ENCODE measurements at regions not wholly inside any gene's neighbourhood (a gene's known extent, or its start where the extent isn't known, plus 50 kb on each side); places are given as distances from the start of the nearest gene placed in this dataset.

DNA sequence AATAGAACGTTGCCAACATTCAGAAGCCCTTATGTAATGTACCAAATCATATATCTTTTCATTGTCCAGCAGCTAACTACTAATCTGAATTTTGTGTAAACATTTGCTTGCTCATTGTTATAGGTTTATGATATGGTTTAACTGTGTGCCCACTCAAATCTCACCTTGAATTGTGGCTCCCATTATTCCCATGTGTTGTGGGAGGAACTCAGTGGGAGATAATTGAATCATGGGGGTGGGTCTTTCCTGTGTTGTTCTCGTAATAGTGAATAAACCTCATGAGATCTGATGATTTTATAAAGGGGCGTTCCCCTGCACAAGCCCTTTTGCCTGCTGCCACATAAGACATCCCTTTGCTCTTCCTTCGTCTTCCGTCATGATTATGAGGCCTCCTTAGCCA lies 91.9 kb upstream of the CLVS2 start:
- intact Hi-C loops (cut with micrococcal nuclease; ENCODE audit: unreplicated experiment), result no loop called here
- Histone ChIP-seq H3K4me1 (ENCODE audit: control insufficient read depth, insufficient read depth, low read length) (no peaks in the 10 kb centered on the region), H3K9me3 (ENCODE audit: control insufficient read depth, insufficient read depth, low read depth, low read length) (no peaks in the 10 kb centered on the region), H3K36me3 (ENCODE audit: control insufficient read depth, insufficient read depth, low read length) (no peaks in the 10 kb centered on the region), H3K27me3 (ENCODE audit: control insufficient read depth, insufficient read depth, low read length) (peaks cover 5% of the 10 kb centered on the region; the same call in 1 of the 2 replicates), H3K27ac (ENCODE audit: low read length) (no peak overlapping the region), H3K4me3 (ENCODE audit: low read depth in 2 of 2, low read length in 2 of 2) (no peak overlapping the region)
- no TSS peak for BruUV-seq (replicated peaks)
- in situ Hi-C loops (cut with HindIII; ENCODE audit: low pct_unique_long_range_greater_than_20kb, low sequenced_read_pairs), result no loop called here
- POLR2A ChIA-PET, result no interaction called here
- CTCF ChIA-PET, result no interaction called here
- TF ChIP-seq TCF7L2 (IDR thresholded peaks at IDR 0.05; ENCODE audit: low read depth, low read length) (no peak), POLR2AphosphoS5 (IDR thresholded peaks at IDR 0.05; ENCODE audit: low read depth, low read length) (no peak), SIN3A (IDR thresholded peaks at IDR 0.05; ENCODE audit: borderline replicate concordance, insufficient read depth, low read depth, low read length) (no peak)
- TF ChIP-seq, protein P1, sequence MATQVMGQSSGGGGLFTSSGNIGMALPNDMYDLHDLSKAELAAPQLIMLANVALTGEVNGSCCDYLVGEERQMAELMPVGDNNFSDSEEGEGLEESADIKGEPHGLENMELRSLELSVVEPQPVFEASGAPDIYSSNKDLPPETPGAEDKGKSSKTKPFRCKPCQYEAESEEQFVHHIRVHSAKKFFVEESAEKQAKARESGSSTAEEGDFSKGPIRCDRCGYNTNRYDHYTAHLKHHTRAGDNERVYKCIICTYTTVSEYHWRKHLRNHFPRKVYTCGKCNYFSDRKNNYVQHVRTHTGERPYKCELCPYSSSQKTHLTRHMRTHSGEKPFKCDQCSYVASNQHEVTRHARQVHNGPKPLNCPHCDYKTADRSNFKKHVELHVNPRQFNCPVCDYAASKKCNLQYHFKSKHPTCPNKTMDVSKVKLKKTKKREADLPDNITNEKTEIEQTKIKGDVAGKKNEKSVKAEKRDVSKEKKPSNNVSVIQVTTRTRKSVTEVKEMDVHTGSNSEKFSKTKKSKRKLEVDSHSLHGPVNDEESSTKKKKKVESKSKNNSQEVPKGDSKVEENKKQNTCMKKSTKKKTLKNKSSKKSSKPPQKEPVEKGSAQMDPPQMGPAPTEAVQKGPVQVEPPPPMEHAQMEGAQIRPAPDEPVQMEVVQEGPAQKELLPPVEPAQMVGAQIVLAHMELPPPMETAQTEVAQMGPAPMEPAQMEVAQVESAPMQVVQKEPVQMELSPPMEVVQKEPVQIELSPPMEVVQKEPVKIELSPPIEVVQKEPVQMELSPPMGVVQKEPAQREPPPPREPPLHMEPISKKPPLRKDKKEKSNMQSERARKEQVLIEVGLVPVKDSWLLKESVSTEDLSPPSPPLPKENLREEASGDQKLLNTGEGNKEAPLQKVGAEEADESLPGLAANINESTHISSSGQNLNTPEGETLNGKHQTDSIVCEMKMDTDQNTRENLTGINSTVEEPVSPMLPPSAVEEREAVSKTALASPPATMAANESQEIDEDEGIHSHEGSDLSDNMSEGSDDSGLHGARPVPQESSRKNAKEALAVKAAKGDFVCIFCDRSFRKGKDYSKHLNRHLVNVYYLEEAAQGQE (IDR thresholded peaks at IDR 0.05; ENCODE audit: insufficient read depth in 1 of 2, low read depth in 2 of 2, low read length in 1 of 2), result no peak
- TF ChIP-seq, protein P2, sequence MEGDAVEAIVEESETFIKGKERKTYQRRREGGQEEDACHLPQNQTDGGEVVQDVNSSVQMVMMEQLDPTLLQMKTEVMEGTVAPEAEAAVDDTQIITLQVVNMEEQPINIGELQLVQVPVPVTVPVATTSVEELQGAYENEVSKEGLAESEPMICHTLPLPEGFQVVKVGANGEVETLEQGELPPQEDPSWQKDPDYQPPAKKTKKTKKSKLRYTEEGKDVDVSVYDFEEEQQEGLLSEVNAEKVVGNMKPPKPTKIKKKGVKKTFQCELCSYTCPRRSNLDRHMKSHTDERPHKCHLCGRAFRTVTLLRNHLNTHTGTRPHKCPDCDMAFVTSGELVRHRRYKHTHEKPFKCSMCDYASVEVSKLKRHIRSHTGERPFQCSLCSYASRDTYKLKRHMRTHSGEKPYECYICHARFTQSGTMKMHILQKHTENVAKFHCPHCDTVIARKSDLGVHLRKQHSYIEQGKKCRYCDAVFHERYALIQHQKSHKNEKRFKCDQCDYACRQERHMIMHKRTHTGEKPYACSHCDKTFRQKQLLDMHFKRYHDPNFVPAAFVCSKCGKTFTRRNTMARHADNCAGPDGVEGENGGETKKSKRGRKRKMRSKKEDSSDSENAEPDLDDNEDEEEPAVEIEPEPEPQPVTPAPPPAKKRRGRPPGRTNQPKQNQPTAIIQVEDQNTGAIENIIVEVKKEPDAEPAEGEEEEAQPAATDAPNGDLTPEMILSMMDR (IDR thresholded peaks at IDR 0.05), result no peak
- no peak for ATAC-seq
- DNase-seq (ENCODE audit: low read depth, low spot score), result no peak

DNA sequence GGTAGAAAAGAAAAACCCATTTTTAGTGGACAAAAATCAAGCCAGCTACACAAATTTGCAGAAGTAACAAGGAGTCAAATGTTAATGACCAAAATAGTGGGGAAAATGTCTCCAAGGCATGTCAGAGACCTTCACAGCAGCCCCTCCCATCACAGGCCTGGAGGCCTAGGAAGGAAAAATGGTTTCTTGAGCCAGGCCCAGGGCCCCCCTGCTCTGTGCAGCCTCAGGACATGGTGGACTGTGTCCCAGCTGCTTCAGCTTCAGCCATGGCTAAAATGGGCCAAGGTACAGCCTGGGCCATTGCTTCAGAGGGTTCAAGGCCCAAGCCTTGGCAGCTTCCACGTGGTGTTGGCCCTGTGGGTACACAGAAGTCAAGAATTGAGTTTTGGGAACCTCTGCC lies 82.5 kb upstream of the CLVS2 start:
- Histone ChIP-seq H3K36me3 (ENCODE audit: control insufficient read depth, insufficient read depth, low read length) (no peaks in the 10 kb centered on the region), H3K4me3 (ENCODE audit: low read depth in 2 of 2, low read length in 2 of 2) (no peak overlapping the region), H3K4me1 (ENCODE audit: control insufficient read depth, insufficient read depth, low read length) (no peaks in the 10 kb centered on the region), H3K27me3 (ENCODE audit: control insufficient read depth, insufficient read depth, low read length) (no peaks in the 10 kb centered on the region), H3K9me3 (ENCODE audit: control insufficient read depth, insufficient read depth, low read depth, low read length) (no peaks in the 10 kb centered on the region; the same call in 1 of the 2 replicates), H3K27ac (ENCODE audit: low read length) (no peak overlapping the region)
- in situ Hi-C loops (cut with HindIII; ENCODE audit: low pct_unique_long_range_greater_than_20kb, low sequenced_read_pairs), result no loop called here
- intact Hi-C loops (cut with micrococcal nuclease; ENCODE audit: unreplicated experiment), result no loop called here
- DNase-seq (ENCODE audit: low read depth, low spot score) (no peak), ATAC-seq (no peak)
- no peak for TF ChIP-seq TCF7L2 (IDR thresholded peaks at IDR 0.05; ENCODE audit: low read depth, low read length)
- TF ChIP-seq, protein P2 (IDR thresholded peaks at IDR 0.05), result no peak
- TF ChIP-seq POLR2AphosphoS5 (IDR thresholded peaks at IDR 0.05; ENCODE audit: low read depth, low read length), result no peak
- TF ChIP-seq, protein P1 (IDR thresholded peaks at IDR 0.05; ENCODE audit: insufficient read depth in 1 of 2, low read depth in 2 of 2, low read length in 1 of 2), result no peak
- POLR2A ChIA-PET, result no interaction called here
- BruUV-seq (replicated peaks), result no TSS peak
- CTCF ChIA-PET, result no interaction called here
